PC-9 (cell line): ENCODE measurements at regions not wholly inside any gene's neighbourhood (a gene's known extent, or its start where the extent isn't known, plus 50 kb on each side); places are given as distances from the start of the nearest gene placed in this dataset.

Experiments used
- BruUV-seq: library from RNA; stranded (reverse); fragments of 400-500 nt; replicated peaks from 2 replicates; lab custom pipeline; 2021; lab: Mats Ljungman, UMichigan
- CTCF ChIA-PET: fragments of 300-600 bp; sonication (Branson Sonifier 250); formaldehyde crosslinking; loops from one replicate; lab custom pipeline; 2022; ENCODE audit warnings: antibody characterized with exemption; lab: Charles Lee
- POLR2A ChIA-PET: fragments of 300-600 bp; sonication (Branson Sonifier 250); formaldehyde crosslinking; loops from one replicate; lab custom pipeline; 2022; ENCODE audit warnings: antibody characterized with exemption; ENCODE audit not compliant: unreplicated experiment; lab: Charles Lee
- DNase-seq, 2 experiments: peaks; one replicate each; pipeline versions ENCODE4 v3.0.0 to v3.0.0-alpha.2; 2015 to 2022; ENCODE audit warnings: mixed read lengths in 1 of 2
- H2AFZ ChIP-seq: fragments of 200-600 bp; sonication (generic); 2 replicates; pipeline ENCODE4 v1.8.1; 2017; ENCODE audit warnings: antibody characterized with exemption
- H3F3A ChIP-seq: fragments of 200-600 bp; sonication (generic); 2 replicates; pipeline ENCODE4 v1.8.1; 2017; ENCODE audit warnings: antibody characterized with exemption, mild to moderate bottlenecking, low read depth; ENCODE audit not compliant: insufficient read depth
- H3K27ac ChIP-seq: fragments of 200-600 bp; sonication (generic); 2 replicates; pipeline ENCODE4 v1.6.1; 2016; ENCODE audit warnings: mixed run types
- H3K27me3 ChIP-seq: fragments of 200-600 bp; sonication (generic); 2 replicates; pipeline ENCODE4 v1.6.1; 2016; ENCODE audit warnings: low read depth, mixed run types; ENCODE audit not compliant: insufficient read depth
- H3K36me3 ChIP-seq: fragments of 200-600 bp; sonication (generic); 2 replicates; pipeline ENCODE4 v1.6.1; 2016; ENCODE audit warnings: low read depth, mixed run types
- H3K4me1 ChIP-seq: fragments of 200-600 bp; sonication (generic); replicated peaks from 2 replicates; pipeline ENCODE4 v1.6.1; 2016; ENCODE audit warnings: mixed run types; ENCODE audit not compliant: insufficient read depth
- H3K4me2 ChIP-seq: fragments of 200-600 bp; sonication (generic); 2 replicates; pipeline ENCODE4 v1.6.1; 2017; ENCODE audit warnings: mixed run types
- H3K4me3 ChIP-seq: fragments of 200-600 bp; sonication (generic); 2 replicates; pipeline ENCODE4 v1.6.1; 2016; ENCODE audit warnings: mixed run types
- H3K79me2 ChIP-seq: fragments of 200-600 bp; sonication (generic); 2 replicates; pipeline ENCODE4 v1.6.1; 2017; ENCODE audit warnings: low read depth, mixed run types
- H3K9me2 ChIP-seq: fragments of 200-600 bp; sonication (generic); 2 replicates; pipeline ENCODE4 v1.8.1; 2017; ENCODE audit warnings: mild to moderate bottlenecking; ENCODE audit not compliant: insufficient read depth
- H3K9me3 ChIP-seq: fragments of 200-600 bp; sonication (generic); 2 replicates; pipeline ENCODE4 v1.8.1; 2016; ENCODE audit warnings: low read depth; ENCODE audit not compliant: insufficient read depth
- H4K20me1 ChIP-seq: fragments of 200-600 bp; sonication (generic); 2 replicates; pipeline ENCODE4 v1.8.1; 2017; ENCODE audit not compliant: insufficient read depth
- EZH2 ChIP-seq: fragments of 200-600 bp; sonication (generic); IDR thresholded peaks from 2 replicates; pipeline ENCODE4 v1.8.0; 2017; ENCODE audit warnings: antibody characterized with exemption, low read depth
- intact Hi-C: fragments of 100-400 bp; cut with micrococcal nuclease; formaldehyde crosslinking; loops from one replicate; pipeline ENCODE4 v1.10.0; 2022; ENCODE audit not compliant: unreplicated experiment
- TF ChIP-seq, protein P1 (sequence below): fragments of 200-600 bp; sonication (generic); conservative IDR thresholded peaks from 2 replicates; pipeline ENCODE4 v1.6.1; 2017; ENCODE audit warnings: mixed run types, antibody characterized with exemption, mild to moderate bottlenecking, moderate library complexity

DNA sequence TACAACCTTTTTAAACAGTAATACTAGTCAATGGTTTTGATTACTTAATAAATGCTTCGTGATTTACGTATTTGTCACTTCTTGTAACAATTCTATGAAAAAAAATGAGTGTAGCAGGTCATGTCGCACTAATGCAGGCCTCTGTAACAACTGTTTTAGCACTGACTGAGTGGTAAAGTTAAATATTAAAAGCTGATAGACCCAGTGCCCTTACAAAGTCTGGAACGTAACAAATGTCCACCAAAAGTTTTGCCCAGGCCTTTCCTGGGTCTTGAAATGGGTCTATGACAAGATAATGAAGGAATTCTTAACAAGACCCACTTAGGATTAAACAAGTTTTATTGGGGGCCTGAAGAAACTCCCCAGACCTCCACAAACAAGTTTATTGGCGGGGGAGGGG, 304.6 kb upstream of the DEPDC1 start:
- no peaks in the 10 kb centered on the region for H3K27me3 ChIP-seq
- no peaks in the 10 kb centered on the region for H3F3A ChIP-seq
- H3K4me2 ChIP-seq, result no peak overlapping the region
- no peaks in the 10 kb centered on the region; the same call in 1 of the 2 replicates for H3K9me2 ChIP-seq
- no peak overlapping the region for H3K4me3 ChIP-seq
- no peaks in the 10 kb centered on the region for H4K20me1 ChIP-seq
- H3K9me3 ChIP-seq, result no peaks in the 10 kb centered on the region
- no peaks in the 10 kb centered on the region for H3K79me2 ChIP-seq
- H3K36me3 ChIP-seq, result no peaks in the 10 kb centered on the region
- POLR2A ChIA-PET, result no interaction called here
- BruUV-seq, result no TSS peak
- no peaks in the 10 kb centered on the region for H3K4me1 ChIP-seq
- TF ChIP-seq EZH2, result no peak
- TF ChIP-seq, protein P1, sequence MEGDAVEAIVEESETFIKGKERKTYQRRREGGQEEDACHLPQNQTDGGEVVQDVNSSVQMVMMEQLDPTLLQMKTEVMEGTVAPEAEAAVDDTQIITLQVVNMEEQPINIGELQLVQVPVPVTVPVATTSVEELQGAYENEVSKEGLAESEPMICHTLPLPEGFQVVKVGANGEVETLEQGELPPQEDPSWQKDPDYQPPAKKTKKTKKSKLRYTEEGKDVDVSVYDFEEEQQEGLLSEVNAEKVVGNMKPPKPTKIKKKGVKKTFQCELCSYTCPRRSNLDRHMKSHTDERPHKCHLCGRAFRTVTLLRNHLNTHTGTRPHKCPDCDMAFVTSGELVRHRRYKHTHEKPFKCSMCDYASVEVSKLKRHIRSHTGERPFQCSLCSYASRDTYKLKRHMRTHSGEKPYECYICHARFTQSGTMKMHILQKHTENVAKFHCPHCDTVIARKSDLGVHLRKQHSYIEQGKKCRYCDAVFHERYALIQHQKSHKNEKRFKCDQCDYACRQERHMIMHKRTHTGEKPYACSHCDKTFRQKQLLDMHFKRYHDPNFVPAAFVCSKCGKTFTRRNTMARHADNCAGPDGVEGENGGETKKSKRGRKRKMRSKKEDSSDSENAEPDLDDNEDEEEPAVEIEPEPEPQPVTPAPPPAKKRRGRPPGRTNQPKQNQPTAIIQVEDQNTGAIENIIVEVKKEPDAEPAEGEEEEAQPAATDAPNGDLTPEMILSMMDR, result no peak
- DNase-seq, result no peak
- H2AFZ ChIP-seq, result no peak overlapping the region
- intact Hi-C loops, result no loop called here
- H3K27ac ChIP-seq, result no peak overlapping the region
- CTCF ChIA-PET, result no interaction called here

DNA sequence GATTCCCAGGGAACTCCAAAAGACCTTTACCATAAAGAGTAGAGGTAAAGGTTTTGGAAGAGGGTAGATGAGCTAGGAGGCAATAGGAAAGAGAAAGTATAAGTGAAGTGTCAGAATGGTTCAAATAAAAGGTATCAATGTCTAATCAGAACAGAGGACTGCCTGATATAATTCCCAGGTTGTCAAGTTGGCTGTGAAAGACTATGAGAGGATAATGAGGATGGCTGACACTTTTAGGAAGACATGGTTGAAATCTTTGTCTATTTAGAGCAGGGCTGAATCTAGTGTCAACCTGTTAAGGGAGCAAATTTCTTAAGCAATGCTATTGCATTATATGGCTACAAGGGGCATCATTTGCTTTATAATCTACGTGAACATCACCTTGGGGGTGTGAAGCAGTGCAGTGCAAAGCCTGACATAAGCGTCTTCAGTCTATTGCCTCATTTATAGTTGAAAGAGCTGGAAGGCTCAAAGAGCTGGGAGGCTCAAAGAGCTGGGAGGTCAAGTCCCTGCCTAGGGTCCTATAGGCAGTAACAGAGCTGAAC, 308.3 kb upstream of the DEPDC1 start:
- Histone ChIP-seq H3K4me1 (no peaks in the 10 kb centered on the region), H2AFZ (no peak overlapping the region), H3K27ac (no peak overlapping the region), H3K36me3 (no peaks in the 10 kb centered on the region), H3K9me2 (no peaks in the 10 kb centered on the region), H3K4me3 (no peak overlapping the region), H3K9me3 (no peaks in the 10 kb centered on the region), H3F3A (no peaks in the 10 kb centered on the region), H3K79me2 (no peaks in the 10 kb centered on the region), H4K20me1 (no peaks in the 10 kb centered on the region), H3K27me3 (no peaks in the 10 kb centered on the region), H3K4me2 (no peak overlapping the region)
- ChIA-PET CTCF (no interaction called here), POLR2A (no interaction called here)
- TF ChIP-seq, protein P1, result no peak
- TF ChIP-seq EZH2, result no peak
- intact Hi-C loops, result no loop called here
- BruUV-seq, result no TSS peak
- DNase-seq, result no peak

DNA sequence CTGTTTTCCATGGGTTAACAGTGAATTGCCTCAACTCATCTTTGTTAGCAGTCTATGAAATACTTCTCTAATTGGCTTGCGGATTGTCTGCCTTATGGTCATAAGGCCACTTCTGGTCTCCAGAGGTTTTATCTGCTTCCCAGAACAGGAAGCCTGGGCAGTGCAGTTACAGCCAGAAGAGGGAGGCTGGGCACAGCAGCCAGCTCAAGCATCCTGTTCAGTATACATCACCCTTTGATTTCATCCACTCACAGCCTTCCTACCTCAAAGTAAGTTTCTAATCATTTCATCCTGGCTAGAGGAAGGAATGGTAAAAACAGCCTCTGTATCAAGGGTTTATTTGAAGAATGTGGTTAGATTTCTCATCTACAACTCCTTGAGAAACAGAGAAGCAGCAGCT, 311.5 kb upstream of the DEPDC1 start:
- POLR2A ChIA-PET, result no interaction called here
- intact Hi-C loops, result no loop called here
- BruUV-seq, result no TSS peak

More for the DNA sequence above, 311.5 kb upstream of the DEPDC1 start:
- Histone ChIP-seq H3K9me3 (no peaks in the 10 kb centered on the region), H3K4me1 (no peaks in the 10 kb centered on the region), H3K36me3 (no peaks in the 10 kb centered on the region), H2AFZ (no peak overlapping the region), H4K20me1 (no peaks in the 10 kb centered on the region), H3K27ac (no peak overlapping the region), H3K4me2 (no peak overlapping the region), H3K27me3 (no peaks in the 10 kb centered on the region), H3K4me3 (no peak overlapping the region), H3F3A (no peaks in the 10 kb centered on the region), H3K79me2 (no peaks in the 10 kb centered on the region), H3K9me2 (no peaks in the 10 kb centered on the region)
- no peak for TF ChIP-seq EZH2
- TF ChIP-seq, protein P1, result no peak
- no peak for DNase-seq
- CTCF ChIA-PET, result no interaction called here
